ENCODE measurements at regions not wholly inside any gene's neighbourhood (a gene's known extent, or its start where the extent isn't known, plus 50 kb on each side); places are given as distances from the start of the nearest gene placed in this dataset.

- no peak for TF ChIP-seq CTCF (IDR thresholded peaks at IDR 0.05)
- TF ChIP-seq POLR2A (IDR thresholded peaks at IDR 0.05), result no peak
These were observed 74.3 kb upstream of the IGFBP7 start for GRCh38 chr4:57184378-57185029.
